ENCODE measurements at regions not wholly inside any gene's neighbourhood (a gene's known extent, or its start where the extent isn't known, plus 50 kb on each side); places are given as distances from the start of the nearest gene placed in this dataset.

DNA sequence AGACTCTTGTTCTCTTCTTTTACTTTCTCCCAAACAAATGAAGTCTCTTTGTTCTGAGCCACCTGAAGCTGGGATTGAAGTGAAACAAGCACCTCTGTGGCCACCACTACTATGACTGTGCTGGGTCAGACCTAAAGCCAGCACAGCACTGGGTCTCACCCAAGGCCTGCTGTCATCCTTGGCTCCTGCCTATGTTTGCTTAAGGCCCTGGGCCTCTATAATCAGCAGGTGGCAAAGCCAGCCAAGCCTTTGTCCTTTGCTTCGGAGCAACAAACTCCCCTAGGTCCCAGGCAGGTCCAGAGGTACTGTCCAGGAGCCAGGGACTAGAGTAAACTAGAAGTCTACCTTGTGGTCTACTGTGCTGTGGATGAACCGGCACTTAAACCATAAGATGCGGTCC is 220.6 kb upstream of the ARSJ start:
- in situ Hi-C loops (cut with HindIII; ENCODE audit: low sequenced_read_pairs) = no loop called here
- TF ChIP-seq, protein P1, sequence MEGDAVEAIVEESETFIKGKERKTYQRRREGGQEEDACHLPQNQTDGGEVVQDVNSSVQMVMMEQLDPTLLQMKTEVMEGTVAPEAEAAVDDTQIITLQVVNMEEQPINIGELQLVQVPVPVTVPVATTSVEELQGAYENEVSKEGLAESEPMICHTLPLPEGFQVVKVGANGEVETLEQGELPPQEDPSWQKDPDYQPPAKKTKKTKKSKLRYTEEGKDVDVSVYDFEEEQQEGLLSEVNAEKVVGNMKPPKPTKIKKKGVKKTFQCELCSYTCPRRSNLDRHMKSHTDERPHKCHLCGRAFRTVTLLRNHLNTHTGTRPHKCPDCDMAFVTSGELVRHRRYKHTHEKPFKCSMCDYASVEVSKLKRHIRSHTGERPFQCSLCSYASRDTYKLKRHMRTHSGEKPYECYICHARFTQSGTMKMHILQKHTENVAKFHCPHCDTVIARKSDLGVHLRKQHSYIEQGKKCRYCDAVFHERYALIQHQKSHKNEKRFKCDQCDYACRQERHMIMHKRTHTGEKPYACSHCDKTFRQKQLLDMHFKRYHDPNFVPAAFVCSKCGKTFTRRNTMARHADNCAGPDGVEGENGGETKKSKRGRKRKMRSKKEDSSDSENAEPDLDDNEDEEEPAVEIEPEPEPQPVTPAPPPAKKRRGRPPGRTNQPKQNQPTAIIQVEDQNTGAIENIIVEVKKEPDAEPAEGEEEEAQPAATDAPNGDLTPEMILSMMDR (IDR thresholded peaks at IDR 0.05; ENCODE audit: low read depth, low read length, missing control alignments) = no peak
- H3K4me3 ChIP-seq (ENCODE audit: low read depth, low read length) = no peak overlapping the region
- DNase-seq (ENCODE audit: low read depth) = no peak

- in situ Hi-C loops (cut with HindIII; ENCODE audit: low sequenced_read_pairs) = no loop called here
- H3K4me3 ChIP-seq (ENCODE audit: low read depth, low read length) = no peak overlapping the region
- TF ChIP-seq, protein P1 (IDR thresholded peaks at IDR 0.05; ENCODE audit: low read depth, low read length, missing control alignments) = no peak
- DNase-seq (ENCODE audit: low read depth) = no peak
Observed at GRCh38 chr4:114205261-114205660, 225.8 kb upstream of the ARSJ start.

DNA sequence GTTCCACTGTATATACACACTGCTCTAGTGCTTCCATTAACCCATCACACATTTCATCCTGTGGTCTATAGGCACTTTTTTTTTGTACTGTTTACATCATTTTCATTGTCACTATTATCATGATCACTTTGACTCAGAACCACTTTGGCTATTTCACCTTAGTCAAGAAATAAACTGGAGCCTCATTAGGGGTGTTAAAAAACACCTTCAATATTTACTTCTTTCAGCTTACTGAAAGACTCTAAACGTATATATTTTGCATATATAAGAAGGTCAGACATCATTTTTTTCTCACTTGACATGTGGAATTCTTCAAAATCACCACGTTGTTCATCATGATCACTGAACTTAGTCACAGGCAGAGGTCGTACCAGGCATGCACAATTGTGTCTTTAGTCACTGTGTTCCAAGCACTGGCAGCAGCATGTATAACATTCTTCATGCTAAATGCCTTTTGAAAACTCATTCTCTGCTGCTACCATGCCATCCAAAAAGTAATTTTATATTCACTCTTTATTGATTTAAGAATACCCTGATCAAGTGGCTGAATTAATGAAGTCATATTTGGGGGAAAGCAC is 229.2 kb upstream of the ARSJ start:
- H3K4me3 ChIP-seq (ENCODE audit: low read depth, low read length) = no peak overlapping the region
- no peak for DNase-seq (ENCODE audit: low read depth)
- in situ Hi-C loops (cut with HindIII; ENCODE audit: low sequenced_read_pairs) = no loop called here
- TF ChIP-seq, protein P1 (IDR thresholded peaks at IDR 0.05; ENCODE audit: low read depth, low read length, missing control alignments) = no peak

GRCh38 chr4:114209584-114209983 is 230.1 kb upstream of the ARSJ start:
- in situ Hi-C loops (cut with HindIII; ENCODE audit: low sequenced_read_pairs) = no loop called here
- TF ChIP-seq, protein P1 (IDR thresholded peaks at IDR 0.05; ENCODE audit: low read depth, low read length, missing control alignments) = no peak
- no peak overlapping the region for H3K4me3 ChIP-seq (ENCODE audit: low read depth, low read length)
- DNase-seq (ENCODE audit: low read depth) = no peak

- H3K4me3 ChIP-seq (ENCODE audit: low read depth, low read length) = no peak overlapping the region
- TF ChIP-seq, protein P1 (IDR thresholded peaks at IDR 0.05; ENCODE audit: low read depth, low read length, missing control alignments) = no peak
- DNase-seq (ENCODE audit: low read depth) = no peak
- in situ Hi-C loops (cut with HindIII; ENCODE audit: low sequenced_read_pairs) = no loop called here
Observed at GRCh38 chr4:114211556-114211955, 232.1 kb upstream of the ARSJ start.

GRCh38 chr4:114217150-114217817 is 237.8 kb upstream of the ARSJ start:
- H3K4me3 ChIP-seq (ENCODE audit: low read depth, low read length) = no peak overlapping the region
- no peak for DNase-seq (ENCODE audit: low read depth)
- in situ Hi-C loops (cut with HindIII; ENCODE audit: low sequenced_read_pairs) = no loop called here
- TF ChIP-seq, protein P1 (IDR thresholded peaks at IDR 0.05; ENCODE audit: low read depth, low read length, missing control alignments) = no peak

All from astrocyte of the cerebellum (primary cell).